H1 (cell line): ENCODE measurements at regions not wholly inside any gene's neighbourhood (a gene's known extent, or its start where the extent isn't known, plus 50 kb on each side); places are given as distances from the start of the nearest gene placed in this dataset.

Experiments
- YY1 ChIP-seq: IDR thresholded peaks from 2 replicates; pipeline ENCODE4 v1.6.1; 2011; ENCODE audit warnings: low read depth, mild to moderate bottlenecking, low read length
- TF ChIP-seq, protein P1 (sequence below): fragments of 300-600 bp; sonication (generic); IDR thresholded peaks from 2 replicates; pipeline ENCODE4 v1.7.1; 2012; ENCODE audit warnings: low read length, moderate library complexity, mild to moderate bottlenecking, inconsistent platforms; ENCODE audit not compliant: insufficient replicate concordance

DNA sequence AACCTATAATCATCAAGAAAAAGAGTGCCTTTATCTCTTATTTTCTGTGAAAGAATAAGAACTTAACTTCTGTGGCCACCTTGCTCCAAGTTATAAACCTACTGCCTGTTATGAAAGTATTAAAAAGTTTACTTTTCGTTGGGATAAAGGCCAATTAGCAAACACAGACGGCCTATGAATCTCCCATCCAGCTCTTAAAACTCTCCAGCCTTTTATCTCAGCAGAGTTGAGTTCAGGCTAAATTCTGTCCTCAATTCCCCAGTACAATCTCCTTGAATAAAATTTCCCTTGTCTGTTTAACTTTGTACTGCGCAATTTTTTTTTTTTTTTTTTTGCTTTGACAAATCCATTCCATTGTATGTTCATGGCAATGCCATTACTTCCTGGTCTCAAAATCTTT lies 1058.4 kb downstream of the SLITRK5 start (continued):
- TF ChIP-seq, protein P1, sequence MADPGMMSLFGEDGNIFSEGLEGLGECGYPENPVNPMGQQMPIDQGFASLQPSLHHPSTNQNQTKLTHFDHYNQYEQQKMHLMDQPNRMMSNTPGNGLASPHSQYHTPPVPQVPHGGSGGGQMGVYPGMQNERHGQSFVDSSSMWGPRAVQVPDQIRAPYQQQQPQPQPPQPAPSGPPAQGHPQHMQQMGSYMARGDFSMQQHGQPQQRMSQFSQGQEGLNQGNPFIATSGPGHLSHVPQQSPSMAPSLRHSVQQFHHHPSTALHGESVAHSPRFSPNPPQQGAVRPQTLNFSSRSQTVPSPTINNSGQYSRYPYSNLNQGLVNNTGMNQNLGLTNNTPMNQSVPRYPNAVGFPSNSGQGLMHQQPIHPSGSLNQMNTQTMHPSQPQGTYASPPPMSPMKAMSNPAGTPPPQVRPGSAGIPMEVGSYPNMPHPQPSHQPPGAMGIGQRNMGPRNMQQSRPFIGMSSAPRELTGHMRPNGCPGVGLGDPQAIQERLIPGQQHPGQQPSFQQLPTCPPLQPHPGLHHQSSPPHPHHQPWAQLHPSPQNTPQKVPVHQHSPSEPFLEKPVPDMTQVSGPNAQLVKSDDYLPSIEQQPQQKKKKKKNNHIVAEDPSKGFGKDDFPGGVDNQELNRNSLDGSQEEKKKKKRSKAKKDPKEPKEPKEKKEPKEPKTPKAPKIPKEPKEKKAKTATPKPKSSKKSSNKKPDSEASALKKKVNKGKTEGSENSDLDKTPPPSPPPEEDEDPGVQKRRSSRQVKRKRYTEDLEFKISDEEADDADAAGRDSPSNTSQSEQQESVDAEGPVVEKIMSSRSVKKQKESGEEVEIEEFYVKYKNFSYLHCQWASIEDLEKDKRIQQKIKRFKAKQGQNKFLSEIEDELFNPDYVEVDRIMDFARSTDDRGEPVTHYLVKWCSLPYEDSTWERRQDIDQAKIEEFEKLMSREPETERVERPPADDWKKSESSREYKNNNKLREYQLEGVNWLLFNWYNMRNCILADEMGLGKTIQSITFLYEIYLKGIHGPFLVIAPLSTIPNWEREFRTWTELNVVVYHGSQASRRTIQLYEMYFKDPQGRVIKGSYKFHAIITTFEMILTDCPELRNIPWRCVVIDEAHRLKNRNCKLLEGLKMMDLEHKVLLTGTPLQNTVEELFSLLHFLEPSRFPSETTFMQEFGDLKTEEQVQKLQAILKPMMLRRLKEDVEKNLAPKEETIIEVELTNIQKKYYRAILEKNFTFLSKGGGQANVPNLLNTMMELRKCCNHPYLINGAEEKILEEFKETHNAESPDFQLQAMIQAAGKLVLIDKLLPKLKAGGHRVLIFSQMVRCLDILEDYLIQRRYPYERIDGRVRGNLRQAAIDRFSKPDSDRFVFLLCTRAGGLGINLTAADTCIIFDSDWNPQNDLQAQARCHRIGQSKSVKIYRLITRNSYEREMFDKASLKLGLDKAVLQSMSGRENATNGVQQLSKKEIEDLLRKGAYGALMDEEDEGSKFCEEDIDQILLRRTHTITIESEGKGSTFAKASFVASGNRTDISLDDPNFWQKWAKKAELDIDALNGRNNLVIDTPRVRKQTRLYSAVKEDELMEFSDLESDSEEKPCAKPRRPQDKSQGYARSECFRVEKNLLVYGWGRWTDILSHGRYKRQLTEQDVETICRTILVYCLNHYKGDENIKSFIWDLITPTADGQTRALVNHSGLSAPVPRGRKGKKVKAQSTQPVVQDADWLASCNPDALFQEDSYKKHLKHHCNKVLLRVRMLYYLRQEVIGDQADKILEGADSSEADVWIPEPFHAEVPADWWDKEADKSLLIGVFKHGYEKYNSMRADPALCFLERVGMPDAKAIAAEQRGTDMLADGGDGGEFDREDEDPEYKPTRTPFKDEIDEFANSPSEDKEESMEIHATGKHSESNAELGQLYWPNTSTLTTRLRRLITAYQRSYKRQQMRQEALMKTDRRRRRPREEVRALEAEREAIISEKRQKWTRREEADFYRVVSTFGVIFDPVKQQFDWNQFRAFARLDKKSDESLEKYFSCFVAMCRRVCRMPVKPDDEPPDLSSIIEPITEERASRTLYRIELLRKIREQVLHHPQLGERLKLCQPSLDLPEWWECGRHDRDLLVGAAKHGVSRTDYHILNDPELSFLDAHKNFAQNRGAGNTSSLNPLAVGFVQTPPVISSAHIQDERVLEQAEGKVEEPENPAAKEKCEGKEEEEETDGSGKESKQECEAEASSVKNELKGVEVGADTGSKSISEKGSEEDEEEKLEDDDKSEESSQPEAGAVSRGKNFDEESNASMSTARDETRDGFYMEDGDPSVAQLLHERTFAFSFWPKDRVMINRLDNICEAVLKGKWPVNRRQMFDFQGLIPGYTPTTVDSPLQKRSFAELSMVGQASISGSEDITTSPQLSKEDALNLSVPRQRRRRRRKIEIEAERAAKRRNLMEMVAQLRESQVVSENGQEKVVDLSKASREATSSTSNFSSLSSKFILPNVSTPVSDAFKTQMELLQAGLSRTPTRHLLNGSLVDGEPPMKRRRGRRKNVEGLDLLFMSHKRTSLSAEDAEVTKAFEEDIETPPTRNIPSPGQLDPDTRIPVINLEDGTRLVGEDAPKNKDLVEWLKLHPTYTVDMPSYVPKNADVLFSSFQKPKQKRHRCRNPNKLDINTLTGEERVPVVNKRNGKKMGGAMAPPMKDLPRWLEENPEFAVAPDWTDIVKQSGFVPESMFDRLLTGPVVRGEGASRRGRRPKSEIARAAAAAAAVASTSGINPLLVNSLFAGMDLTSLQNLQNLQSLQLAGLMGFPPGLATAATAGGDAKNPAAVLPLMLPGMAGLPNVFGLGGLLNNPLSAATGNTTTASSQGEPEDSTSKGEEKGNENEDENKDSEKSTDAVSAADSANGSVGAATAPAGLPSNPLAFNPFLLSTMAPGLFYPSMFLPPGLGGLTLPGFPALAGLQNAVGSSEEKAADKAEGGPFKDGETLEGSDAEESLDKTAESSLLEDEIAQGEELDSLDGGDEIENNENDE, result no peak
- TF ChIP-seq YY1, result no peak
